Naive B cell (primary cell): ENCODE measurements at regions not wholly inside any gene's neighbourhood (a gene's known extent, or its start where the extent isn't known, plus 50 kb on each side); places are given as distances from the start of the nearest gene placed in this dataset.

Experiments used
- ATAC-seq, 2 donors: fragments of 150-1000 bp; cut with Tn5 transposase; 2 replicates each; pipeline ENCODE4 v1.10.0; 2021; ENCODE audit warnings: low read depth in 2 of 2, mild to moderate bottlenecking in 2 of 2, moderate library complexity in 2 of 2
- DNase-seq: peaks from one replicate; pipeline ENCODE4 v3.0.0; 2022
- H3K27ac Mint-ChIP-seq, 6 donors: one replicate each; pipeline ENCODE4 v1.8.0; 2020 to 2022; ENCODE audit warnings: mild to moderate bottlenecking in 6 of 6, mixed read lengths in 6 of 6, moderate library complexity in 5 of 6, inconsistent platforms in 2 of 6
- H3K27me3 Mint-ChIP-seq, 3 donors: one replicate each; pipeline ENCODE4 v1.8.0; 2021 to 2022; ENCODE audit warnings: mixed read lengths in 3 of 3, mild to moderate bottlenecking in 1 of 3
- H3K36me3 Mint-ChIP-seq, 2 donors: one replicate each; pipeline ENCODE4 v1.8.0; 2020 to 2022; ENCODE audit warnings: mixed read lengths in 2 of 2, inconsistent platforms in 1 of 2, mild to moderate bottlenecking in 1 of 2
- H3K4me1 Mint-ChIP-seq, 3 donors: one replicate each; pipeline ENCODE4 v1.8.0; 2020 to 2022; ENCODE audit warnings: mixed read lengths in 3 of 3, inconsistent platforms in 1 of 3, mild to moderate bottlenecking in 1 of 3, moderate library complexity in 1 of 3
- H3K4me3 Mint-ChIP-seq, 8 donors: one replicate each; pipeline ENCODE4 v1.8.0; 2020 to 2022; ENCODE audit warnings: mild to moderate bottlenecking in 8 of 8, mixed read lengths in 8 of 8, moderate library complexity in 8 of 8, inconsistent platforms in 2 of 8
- H3K9me3 Mint-ChIP-seq, 7 donors: one replicate each; pipeline ENCODE4 v1.8.0; 2020 to 2022; ENCODE audit warnings: mixed read lengths in 7 of 7, mild to moderate bottlenecking in 5 of 7, inconsistent platforms in 2 of 7, moderate library complexity in 1 of 7

DNA sequence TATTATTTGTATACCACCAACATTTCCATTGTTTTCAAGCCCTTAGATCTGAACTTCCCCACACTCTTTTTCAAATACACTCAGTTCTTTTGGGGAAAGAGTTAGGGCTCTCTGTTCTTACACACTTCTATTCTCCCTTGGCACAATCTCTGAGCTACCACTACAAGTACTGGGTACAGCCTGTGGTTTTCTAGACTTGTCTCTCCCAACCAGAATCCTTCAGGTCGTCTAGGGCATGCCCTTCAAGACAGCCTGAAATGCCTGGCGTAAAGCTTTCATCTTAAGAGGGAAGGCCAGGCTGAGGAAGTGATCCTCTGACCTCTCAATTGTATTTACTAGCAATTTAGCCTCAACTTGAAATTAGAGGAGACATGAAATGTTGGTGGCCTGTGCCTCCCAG is 1442.0 kb downstream of the AACS start:
- DNase-seq (no peak), ATAC-seq (no peak)
- H3K36me3 Mint-ChIP-seq: peaks cover 0 to 11% of the 10 kb centered on the region in 2 donors
- no peak overlapping the region for H3K27ac Mint-ChIP-seq
- no peaks in the 10 kb centered on the region for H3K4me1 Mint-ChIP-seq
- H3K9me3 Mint-ChIP-seq: peaks cover 2 to 25% (median 9%) of the 10 kb centered on the region in 7 donors
- no peak overlapping the region for H3K4me3 Mint-ChIP-seq
- H3K27me3 Mint-ChIP-seq: no peaks in the 10 kb centered on the region

DNA sequence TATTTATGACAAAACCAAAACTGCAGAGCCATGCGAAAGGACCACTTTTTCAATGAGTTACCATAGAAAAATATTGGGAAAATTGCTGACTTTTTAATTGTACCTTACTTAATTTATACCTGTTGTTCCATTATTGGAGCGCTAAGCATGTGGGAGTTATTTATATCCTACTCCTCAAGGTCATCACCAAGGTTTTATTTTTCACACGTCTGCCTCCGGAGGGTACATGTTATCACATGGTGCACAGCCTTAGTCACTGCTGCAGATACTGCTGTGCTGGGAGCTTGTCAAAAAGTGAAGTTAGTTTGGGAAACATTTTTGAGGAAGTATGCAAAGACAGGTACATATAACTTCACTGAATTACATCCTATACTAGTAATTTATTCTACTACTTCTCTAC is 1444.3 kb downstream of the AACS start:
- no peaks in the 10 kb centered on the region for H3K4me1 Mint-ChIP-seq

DNA sequence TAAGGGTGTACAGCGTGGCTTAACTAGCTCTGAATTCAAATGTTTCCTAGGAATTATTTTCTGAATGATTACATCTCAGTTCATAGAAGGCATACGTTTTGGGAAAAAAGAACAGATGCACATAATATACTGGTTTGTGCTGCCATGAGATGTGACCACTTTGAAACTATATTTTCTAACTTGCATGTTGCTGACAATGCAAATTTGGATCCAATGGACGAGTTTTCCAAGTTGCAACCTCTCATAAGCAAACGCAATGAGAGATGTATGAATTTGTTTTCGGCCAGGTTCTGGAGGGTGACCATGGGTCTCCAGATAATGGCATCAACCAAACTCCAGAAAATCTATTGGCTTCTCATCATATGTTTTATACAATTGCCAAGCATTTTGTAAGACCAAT is 1445.4 kb downstream of the AACS start:
- peaks cover 0 to 11% of the 10 kb centered on the region in 2 donors for H3K36me3 Mint-ChIP-seq
- H3K27ac Mint-ChIP-seq: no peak overlapping the region
- H3K27me3 Mint-ChIP-seq: no peaks in the 10 kb centered on the region
- H3K9me3 Mint-ChIP-seq: peaks cover 2 to 18% (median 11%) of the 10 kb centered on the region in 7 donors
- no peak overlapping the region for H3K4me3 Mint-ChIP-seq
- ATAC-seq (no peak), DNase-seq (no peak)
- H3K4me1 Mint-ChIP-seq: no peaks in the 10 kb centered on the region

More for the DNA sequence above, 1444.3 kb downstream of the AACS start:
- Mint-ChIP-seq H3K4me3 (no peak overlapping the region), H3K9me3 (peaks cover 2 to 23% (median 9%) of the 10 kb centered on the region in 7 donors), H3K27ac (no peak overlapping the region), H3K36me3 (peaks cover 0 to 11% of the 10 kb centered on the region in 2 donors), H3K27me3 (no peaks in the 10 kb centered on the region)
- DNase-seq (no peak), ATAC-seq (no peak)

DNA sequence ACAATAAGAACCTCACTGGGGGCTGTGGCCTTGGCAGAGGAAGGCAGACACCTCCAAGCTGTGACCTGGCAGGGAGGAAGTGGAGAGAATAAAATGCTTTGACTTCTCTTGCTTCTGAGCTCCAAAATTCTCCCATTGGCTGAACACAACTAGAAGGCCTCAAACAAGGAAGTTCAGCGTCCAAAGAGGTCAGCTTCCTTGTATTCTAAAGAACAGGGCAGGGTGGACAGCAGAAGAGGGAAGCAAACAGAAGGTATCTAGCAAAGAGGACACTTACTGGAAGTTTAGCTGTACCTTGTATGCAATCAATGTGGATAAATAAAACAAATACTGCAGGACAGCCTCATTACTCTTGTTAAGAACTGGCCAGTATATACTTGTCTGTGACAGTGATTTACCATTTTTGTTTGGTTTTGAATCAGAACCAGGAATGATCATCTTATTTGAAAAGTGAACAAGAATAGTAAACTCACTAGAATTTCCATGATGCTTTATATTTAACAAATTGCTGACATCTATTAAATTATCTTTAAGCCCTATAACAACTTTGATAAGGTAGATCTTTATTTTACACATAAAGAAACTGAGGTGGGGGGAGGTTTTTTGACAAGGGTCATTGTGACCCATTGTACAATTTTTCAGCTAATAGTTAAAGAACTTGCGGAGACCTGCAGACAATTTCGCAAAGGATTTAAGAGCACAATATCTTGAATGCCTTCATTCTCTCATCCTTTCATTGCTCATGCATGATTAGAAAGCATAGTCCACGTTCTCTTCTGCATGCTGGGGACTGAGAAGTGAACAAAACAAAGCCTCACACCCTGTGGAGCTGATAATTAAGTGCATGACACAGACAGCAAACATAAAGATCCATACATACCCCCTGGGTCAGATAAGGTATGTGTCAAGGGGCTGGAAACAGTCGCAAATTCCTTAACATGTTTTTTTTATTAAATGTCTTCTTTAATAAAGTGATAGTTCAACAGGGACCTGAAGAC is 1448.0 kb downstream of the AACS start:
- Mint-ChIP-seq H3K4me1 (no peaks in the 10 kb centered on the region), H3K36me3 (no peaks in the 10 kb centered on the region), H3K4me3 (no peak overlapping the region), H3K9me3 (peaks cover 0 to 9% (median 4%) of the 10 kb centered on the region in 7 donors), H3K27ac (no peak overlapping the region), H3K27me3 (no peaks in the 10 kb centered on the region)
- no peak for DNase-seq
- no peak for ATAC-seq

DNA sequence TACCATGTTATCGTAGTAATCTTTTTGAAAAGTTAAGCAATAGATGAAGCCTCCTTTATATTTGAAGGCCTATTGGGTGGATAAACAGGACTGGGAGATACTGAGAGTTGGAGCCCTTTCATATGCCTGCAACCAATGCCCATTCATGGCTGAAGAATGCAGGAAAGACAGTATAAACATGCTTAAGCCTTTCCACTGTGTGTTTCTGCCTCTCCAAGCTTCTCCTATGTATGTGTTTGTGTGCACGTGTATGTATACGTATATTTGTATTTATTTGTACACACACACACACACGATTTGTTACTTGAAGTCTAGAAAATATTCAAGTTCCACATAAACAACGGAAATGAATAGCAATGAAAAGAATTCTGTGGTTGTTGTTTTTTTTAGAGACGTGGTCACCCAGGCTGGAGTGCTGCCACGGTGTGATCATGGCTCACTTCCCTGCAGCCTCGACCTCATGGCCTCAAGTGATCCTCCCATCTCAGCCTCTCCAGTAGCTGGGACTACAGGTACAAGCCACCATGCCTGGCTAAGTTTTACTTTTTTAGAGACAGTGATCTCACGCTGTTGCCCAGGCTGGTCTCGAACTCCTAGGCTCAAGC is 1453.5 kb downstream of the AACS start:
- ATAC-seq: no peak
- H3K36me3 Mint-ChIP-seq: no peaks in the 10 kb centered on the region

DNA sequence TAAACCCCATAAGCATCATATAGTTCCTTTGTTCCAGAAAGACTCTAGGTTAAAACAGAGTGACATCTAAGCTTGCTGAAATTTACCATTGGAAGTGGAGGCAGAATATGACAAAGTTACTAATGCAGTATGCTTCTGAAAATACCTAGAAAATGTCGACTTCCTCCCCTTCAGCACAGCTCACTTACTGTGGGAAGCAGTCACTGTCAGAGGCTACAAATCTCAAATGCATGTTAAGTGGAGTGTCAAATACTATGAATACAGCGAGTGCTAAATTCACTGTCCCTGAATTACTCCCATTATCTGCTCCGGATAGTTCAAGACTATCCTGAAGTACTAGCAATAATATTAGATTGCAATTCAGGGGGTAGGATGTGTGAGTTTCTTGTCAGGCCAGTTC is 1454.6 kb downstream of the AACS start:
- H3K27ac Mint-ChIP-seq: no peak overlapping the region
- H3K4me3 Mint-ChIP-seq: no peak overlapping the region
- no peaks in the 10 kb centered on the region for H3K4me1 Mint-ChIP-seq
- H3K9me3 Mint-ChIP-seq: peaks cover 0 to 7% (median 4%) of the 10 kb centered on the region in 7 donors
- DNase-seq: no peak
- ATAC-seq: no peak
- H3K36me3 Mint-ChIP-seq: no peaks in the 10 kb centered on the region
- H3K27me3 Mint-ChIP-seq: no peaks in the 10 kb centered on the region

More for the DNA sequence above, 1453.5 kb downstream of the AACS start:
- Mint-ChIP-seq H3K4me1 (no peaks in the 10 kb centered on the region), H3K9me3 (peaks cover 0 to 7% (median 4%) of the 10 kb centered on the region in 7 donors), H3K27me3 (no peaks in the 10 kb centered on the region), H3K27ac (no peak overlapping the region), H3K4me3 (no peak overlapping the region)
- no peak for DNase-seq

DNA sequence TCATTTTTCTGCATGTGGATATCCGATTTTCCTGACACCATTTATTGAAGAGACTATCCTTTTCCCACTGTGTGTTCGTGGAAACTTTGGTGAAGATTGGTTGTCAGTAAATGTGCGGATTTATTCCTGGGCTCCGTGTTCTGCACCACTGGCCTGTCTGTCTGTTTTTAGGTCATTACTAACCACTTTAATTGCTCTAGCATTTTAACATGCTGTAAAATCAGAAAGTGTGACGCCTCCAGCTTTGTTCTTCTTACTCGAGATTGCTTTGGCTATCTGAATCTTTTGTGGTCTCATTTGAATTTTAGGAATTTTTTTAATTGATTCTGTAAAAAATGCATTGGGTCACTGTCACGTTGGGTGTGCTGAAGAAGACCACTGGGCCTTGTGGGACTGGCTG is 1458.7 kb downstream of the AACS start:
- H3K4me3 Mint-ChIP-seq: no peak overlapping the region
- peaks cover 0 to 2% (median 0%) of the 10 kb centered on the region in 7 donors for H3K9me3 Mint-ChIP-seq
- H3K27ac Mint-ChIP-seq: no peak overlapping the region
- no peaks in the 10 kb centered on the region for H3K4me1 Mint-ChIP-seq
- DNase-seq (no peak), ATAC-seq (no peak)
- no peaks in the 10 kb centered on the region for H3K27me3 Mint-ChIP-seq
- H3K36me3 Mint-ChIP-seq: no peaks in the 10 kb centered on the region

DNA sequence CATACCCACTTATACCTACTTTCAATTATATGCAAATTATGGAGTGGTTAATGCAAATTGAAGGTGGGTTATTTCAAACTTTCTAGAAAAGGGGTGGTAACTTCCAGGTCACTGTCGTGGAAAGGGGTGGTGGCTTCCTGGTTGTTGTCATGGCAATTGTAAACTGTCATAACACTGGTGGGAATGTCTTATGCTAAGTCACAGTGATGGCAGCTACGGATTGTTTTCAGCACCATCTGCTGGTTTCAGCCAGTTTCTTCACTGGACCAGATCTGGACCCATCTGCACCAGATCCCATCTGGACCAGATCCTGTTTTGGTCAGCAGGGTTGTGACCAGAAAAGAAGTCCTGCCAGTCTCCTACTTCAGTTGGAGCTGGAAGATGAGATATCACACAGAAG is 1469.3 kb downstream of the AACS start:
- no peak for ATAC-seq
- Mint-ChIP-seq H3K27ac (peak overlapping the region in 1 of 6 donors; percentile 17), H3K36me3 (no peaks in the 10 kb centered on the region), H3K27me3 (no peaks in the 10 kb centered on the region), H3K4me1 (no peaks in the 10 kb centered on the region), H3K9me3 (peaks cover 0 to 10% (median 4%) of the 10 kb centered on the region in 7 donors), H3K4me3 (no peak overlapping the region)
- DNase-seq: no peak

DNA sequence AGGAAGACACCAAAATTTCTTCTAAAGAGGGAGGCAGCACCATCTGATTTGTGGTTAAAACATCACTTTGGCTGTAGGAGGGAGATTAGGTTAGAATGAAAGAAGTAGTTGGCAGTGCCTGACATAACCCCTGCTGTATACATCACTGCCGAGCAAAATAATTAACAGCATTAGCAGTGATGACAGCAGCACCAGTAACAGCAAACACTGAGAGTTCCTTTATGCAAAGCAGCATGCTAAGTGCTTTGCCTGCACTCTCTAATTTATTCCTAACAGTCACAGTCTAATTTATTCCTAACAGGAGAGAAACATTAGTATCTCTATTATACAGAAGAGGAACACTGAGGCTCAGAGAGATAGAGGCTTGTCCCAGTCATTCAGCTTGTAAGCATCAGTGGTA is 1469.7 kb downstream of the AACS start:
- no peak overlapping the region for H3K4me3 Mint-ChIP-seq
- H3K27ac Mint-ChIP-seq: no peak overlapping the region
- H3K36me3 Mint-ChIP-seq: no peaks in the 10 kb centered on the region

DNA sequence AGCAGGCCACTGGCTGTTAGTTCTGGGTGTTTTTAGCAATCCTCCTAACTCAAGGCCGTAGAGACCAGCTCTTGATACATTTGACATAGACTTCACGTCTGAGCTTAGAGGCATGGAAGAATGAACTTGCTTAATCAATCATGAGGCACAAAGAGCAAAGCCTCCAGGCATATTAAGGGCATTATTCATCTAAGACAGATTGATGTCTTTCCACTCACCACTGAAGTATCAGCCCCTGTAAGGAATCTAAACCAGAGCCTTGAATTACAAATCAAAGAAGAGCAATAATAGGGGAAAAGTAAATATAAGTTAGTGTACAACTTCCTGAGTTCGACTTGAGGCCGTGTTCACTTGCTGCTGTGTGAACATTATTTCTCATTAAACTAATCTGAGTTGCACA is 1470.7 kb downstream of the AACS start:
- H3K27me3 Mint-ChIP-seq: no peaks in the 10 kb centered on the region
- H3K4me3 Mint-ChIP-seq: no peak overlapping the region
- ATAC-seq: no peak
- DNase-seq: no peak
- no peaks in the 10 kb centered on the region for H3K4me1 Mint-ChIP-seq
- H3K9me3 Mint-ChIP-seq: peaks cover 0 to 8% (median 4%) of the 10 kb centered on the region in 7 donors
- H3K36me3 Mint-ChIP-seq: no peaks in the 10 kb centered on the region
- H3K27ac Mint-ChIP-seq: no peak overlapping the region

More for the DNA sequence above, 1469.7 kb downstream of the AACS start:
- Mint-ChIP-seq H3K4me1 (no peaks in the 10 kb centered on the region), H3K9me3 (peaks cover 0 to 8% (median 4%) of the 10 kb centered on the region in 7 donors), H3K27me3 (no peaks in the 10 kb centered on the region)
- DNase-seq (no peak), ATAC-seq (no peak)

DNA sequence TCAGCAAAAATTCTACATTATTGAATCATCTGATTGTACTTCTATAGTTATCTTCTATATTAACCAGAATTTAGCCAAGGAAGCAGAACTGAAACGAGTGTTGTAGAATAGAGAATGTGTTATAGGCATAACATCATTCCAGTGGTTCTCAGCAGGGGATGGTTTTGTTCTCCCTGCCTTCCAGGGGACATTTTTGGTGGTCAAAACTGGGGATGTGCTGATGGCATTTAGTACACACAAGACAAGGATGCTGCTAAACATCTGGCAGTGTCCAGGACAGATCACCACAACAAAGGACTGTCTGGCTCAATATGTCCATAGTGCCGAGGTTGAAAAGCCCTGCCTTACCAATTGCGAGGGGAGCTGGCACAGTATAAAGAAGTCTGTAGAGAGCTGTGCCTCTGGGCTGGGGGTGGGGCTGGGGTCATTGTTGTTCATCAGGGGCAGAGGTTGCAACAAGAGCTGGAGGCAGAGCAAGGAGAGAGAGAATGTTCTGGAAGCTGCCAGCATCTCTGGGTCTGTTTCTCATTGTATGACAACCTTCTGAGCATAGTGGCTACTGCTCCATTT is 1472.8 kb downstream of the AACS start:
- peaks cover 0 to 13% (median 4%) of the 10 kb centered on the region in 7 donors for H3K9me3 Mint-ChIP-seq
- H3K27ac Mint-ChIP-seq: no peak overlapping the region
- no peak for ATAC-seq
- H3K4me1 Mint-ChIP-seq: no peaks in the 10 kb centered on the region
- no peak overlapping the region for H3K4me3 Mint-ChIP-seq
- no peak for DNase-seq
- no peaks in the 10 kb centered on the region for H3K27me3 Mint-ChIP-seq
- no peaks in the 10 kb centered on the region for H3K36me3 Mint-ChIP-seq

DNA sequence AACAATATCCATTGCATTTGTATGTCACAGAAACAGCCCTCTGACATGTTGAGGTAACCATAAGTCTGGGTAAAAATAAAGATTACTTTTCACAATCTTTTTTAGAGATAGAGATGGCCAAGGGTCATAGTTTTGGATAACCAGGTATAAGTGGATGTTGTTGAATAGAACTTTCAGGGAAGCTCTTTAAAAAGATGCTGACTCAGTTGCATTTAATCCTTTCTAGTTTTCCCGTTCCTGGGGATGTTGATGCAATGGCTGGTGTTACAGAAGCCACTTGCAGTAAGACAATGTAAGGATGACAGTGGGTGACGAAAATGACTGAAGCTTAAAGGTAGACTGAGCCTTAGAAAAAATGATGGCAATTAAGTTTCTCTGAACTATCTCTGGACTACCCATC is 1473.7 kb downstream of the AACS start:
- Mint-ChIP-seq H3K27ac (no peak overlapping the region), H3K27me3 (no peaks in the 10 kb centered on the region), H3K4me1 (no peaks in the 10 kb centered on the region), H3K4me3 (no peak overlapping the region), H3K9me3 (peaks cover 0 to 13% (median 4%) of the 10 kb centered on the region in 7 donors), H3K36me3 (no peaks in the 10 kb centered on the region)
- ATAC-seq: no peak
- no peak for DNase-seq

DNA sequence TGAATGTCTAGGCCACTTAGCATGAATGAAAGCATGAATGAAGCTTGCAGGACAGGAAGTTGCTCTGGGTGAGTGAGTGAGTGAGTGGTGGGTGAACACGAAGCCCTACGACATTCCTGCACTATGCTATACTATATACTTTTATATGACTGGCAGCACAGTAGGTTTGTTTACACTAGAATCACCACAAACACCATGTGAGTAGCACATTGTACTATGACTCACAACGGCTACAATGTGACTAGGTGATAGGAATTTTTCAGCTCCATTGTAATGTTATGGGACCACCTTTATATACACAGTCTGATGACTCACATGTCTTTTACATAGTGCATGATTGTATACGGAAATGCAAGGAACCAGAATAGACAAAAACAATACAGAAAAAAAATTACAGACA is 1480.2 kb downstream of the AACS start:
- Mint-ChIP-seq H3K9me3 (peaks cover 0 to 7% (median 3%) of the 10 kb centered on the region in 7 donors), H3K27ac (no peak overlapping the region), H3K27me3 (no peaks in the 10 kb centered on the region), H3K4me3 (no peak overlapping the region), H3K36me3 (no peaks in the 10 kb centered on the region), H3K4me1 (no peaks in the 10 kb centered on the region)
- DNase-seq: no peak
- no peak for ATAC-seq

DNA sequence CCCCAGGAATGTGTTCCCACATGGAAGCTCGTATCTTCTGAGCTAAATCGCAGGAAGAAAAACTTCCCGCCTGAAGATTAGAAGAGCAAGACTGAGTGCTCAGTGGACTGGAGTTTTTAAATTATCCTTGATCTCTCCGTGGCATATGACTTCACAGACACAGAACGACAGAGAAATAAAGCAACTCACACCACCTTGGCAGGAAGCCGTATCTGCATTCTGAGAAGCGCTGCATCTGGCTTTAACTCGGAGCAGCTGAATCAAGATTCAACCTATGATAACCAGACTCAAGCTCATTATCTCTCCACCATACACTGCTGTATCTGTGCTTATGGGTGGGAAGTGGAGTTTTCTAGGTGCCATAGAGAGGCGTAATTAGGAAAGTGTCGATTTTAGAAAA is 1482.7 kb downstream of the AACS start:
- Mint-ChIP-seq H3K27me3 (no peaks in the 10 kb centered on the region), H3K9me3 (peaks cover 0 to 4% (median 0%) of the 10 kb centered on the region in 7 donors), H3K4me3 (no peak overlapping the region), H3K27ac (no peak overlapping the region), H3K4me1 (no peaks in the 10 kb centered on the region), H3K36me3 (no peaks in the 10 kb centered on the region)
- no peak for DNase-seq
- ATAC-seq: no peak
